GM21526 (cell line): ENCODE measurements at regions not wholly inside any gene's neighbourhood (a gene's known extent, or its start where the extent isn't known, plus 50 kb on each side); places are given as distances from the start of the nearest gene placed in this dataset.

Experiments used
- ATAC-seq: cut with Tn5 transposase; IDR thresholded peaks from one replicate; pipeline ENCODE4 v1.9.1; 2021; ENCODE audit warnings: moderate library complexity; ENCODE audit not compliant: unreplicated experiment, low FRiP score

DNA sequence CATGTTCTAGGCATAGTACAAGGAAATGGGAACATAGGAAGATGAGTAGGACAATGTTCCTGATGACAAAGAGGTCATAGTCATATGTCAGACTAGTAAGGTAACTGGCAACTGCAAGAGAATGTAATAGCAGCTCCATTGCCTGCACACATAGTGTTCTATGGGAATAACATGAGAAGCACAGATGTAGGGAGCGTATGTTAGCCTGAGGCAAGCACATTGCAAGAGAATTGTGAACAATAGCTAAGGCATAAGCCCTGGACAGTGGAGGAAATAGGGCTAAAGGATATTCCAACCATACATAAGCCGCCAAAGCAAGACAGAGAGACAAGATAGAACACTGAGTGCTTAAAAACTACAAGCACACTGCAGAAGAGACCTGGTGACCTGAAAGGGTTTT, 1017.0 kb upstream of the TENM4 start:
- ATAC-seq = no peak

DNA sequence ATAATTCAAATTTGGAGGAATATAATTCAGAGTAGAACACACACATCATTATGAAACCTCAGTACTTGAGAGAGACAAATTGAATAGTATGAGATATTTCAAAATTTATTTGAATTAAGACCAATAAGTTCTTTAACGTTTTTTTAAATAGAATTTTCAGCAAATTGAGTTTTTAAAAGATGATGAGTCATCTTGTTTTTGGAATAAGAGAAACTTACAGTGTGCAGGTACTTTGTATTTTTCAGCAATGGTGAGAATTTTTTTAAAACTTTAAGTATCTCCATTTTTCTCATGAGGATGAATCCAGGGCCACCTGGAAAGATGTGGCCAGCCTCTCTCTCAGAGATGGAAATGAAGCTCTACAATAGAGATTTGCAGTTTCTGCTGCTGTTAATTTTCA, 1015.0 kb upstream of the TENM4 start:
- no peak for ATAC-seq

GRCh38 chr11:80451105-80451504, 1010.3 kb upstream of the TENM4 start:
- no peak for ATAC-seq

- no peak for ATAC-seq
These were observed 1007.9 kb upstream of the TENM4 start for GRCh38 chr11:80448709-80449108.

DNA sequence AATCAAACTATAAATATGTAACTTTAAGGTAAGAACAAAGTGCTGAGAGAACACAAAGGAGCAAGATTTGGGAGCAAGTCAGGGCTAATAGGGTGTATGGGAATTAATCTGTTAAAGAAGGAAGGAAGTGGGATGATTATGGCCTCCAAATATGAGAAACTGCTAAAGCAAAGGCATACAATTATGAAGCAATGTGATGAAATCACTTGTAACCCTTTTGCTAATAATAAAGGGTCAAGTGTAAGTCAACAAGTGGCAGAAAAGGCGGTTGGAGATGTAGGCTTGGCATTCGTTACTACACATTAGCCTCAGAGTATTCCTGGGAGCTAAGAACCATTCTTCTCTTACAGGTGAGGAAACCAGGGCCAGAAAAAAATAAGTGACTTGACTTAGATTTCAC, 1002.3 kb upstream of the TENM4 start:
- ATAC-seq = no peak

GRCh38 chr11:80441821-80442220, 1001.0 kb upstream of the TENM4 start:
- ATAC-seq = no peak

DNA sequence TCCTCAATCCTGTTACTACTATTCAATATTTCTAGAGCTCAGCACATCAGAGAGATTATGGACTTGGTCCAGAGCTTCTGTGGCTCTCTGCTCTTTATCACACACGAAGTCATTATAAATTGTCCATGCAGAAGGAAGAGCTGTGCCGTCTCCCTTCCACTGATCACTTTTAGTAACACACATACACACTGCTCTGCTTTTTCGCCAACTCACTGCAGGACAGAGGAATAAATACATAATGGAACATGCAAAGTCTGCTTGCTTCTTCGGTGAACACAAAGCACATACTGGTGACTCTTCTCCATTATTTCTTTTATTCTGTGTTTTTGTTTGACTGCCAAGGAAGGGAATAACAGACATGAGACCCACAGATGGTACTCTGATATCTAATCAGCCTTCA, 1000.0 kb upstream of the TENM4 start:
- no peak for ATAC-seq

- ATAC-seq = no peak
These were observed 995.7 kb upstream of the TENM4 start for GRCh38 chr11:80436547-80436946.

DNA sequence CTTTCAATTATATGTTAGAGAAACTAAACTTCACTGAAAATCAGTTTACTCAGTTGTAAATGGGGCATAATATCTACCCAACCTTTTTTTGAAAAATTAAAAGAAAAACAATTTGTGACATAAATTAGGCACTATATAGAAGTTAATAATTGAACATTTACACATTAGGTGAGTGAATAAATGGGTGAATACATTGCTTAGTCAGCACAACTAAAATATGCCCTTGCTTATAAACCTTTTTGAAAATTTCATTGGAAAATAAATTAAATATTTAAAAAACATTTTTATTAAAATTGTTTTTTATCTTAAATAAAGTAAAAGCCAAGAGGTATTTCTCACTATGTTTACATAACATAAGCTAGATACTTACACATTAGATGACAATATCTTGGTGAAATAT, 994.5 kb upstream of the TENM4 start:
- ATAC-seq = no peak

DNA sequence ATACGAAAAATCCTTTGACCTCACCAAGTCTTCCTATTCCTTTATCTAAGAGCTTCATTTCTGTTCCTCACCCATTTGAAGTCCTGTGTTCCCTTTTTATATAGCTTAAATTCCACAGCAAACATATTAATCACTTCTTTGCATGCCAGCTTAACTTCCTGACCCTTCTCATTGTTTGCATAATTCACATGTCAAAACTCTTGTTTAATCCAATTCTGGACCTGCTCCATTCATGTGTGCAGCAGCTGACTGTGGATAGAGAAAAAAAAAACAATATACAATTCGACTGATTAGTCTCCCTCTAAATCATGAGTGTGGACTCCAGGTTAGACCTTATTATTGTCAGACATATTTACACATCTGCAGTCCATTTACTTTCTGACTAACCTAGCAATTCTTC, 991.2 kb upstream of the TENM4 start:
- no peak for ATAC-seq

DNA sequence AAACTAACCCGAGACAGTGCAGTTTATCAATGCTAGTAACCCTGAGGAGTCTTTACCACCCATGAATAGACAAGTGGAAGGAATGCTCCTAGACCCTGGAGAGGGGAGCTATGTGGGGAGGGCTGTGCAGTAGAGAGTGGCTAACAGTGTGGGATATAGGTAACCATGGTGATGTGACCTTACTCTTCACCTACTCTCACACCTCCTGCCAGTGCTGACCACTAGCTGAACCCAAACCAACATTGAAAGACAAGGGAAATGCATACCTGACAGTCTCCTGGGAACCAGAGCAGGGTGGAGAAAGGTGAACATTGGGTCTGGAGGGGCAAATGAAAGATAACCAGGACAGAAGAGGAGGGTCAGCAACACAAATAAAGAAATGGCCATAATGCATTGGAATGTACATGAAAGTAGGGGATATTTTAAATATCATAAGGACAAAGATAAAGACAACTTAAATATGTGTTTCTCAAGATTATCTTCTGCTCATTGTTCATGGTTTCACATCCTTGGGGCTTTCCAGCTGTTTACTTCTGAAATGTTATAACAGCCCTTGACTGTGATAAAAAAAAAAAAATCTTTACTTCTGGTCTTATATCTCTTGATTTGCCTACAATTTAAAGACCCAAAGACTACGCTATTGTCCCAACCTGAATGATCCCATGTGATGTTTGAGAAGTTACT, 983.3 kb upstream of the TENM4 start:
- ATAC-seq = no peak

- ATAC-seq = no peak
These were observed 979.5 kb upstream of the TENM4 start for GRCh38 chr11:80420374-80420773.

GRCh38 chr11:80417681-80418080, 976.9 kb upstream of the TENM4 start:
- ATAC-seq = no peak

DNA sequence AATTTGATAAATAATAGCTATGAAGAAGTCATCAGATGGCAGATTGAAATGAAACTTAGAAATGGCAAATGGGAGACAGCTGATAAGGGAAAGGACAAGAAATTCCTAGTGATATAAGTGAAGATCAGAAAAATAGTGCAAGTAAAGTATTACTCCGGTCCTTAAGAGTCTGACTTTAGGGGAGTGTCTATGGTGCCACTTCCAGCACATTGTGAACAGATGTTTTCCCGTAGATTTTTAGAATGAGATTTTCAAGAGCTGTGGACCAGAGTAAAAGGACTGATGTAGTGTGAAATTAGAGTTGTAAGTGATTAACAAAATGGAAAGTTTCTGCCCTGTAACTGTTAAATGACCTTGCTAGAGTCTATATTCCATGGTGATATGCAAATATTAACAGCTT, 974.8 kb upstream of the TENM4 start:
- no peak for ATAC-seq

DNA sequence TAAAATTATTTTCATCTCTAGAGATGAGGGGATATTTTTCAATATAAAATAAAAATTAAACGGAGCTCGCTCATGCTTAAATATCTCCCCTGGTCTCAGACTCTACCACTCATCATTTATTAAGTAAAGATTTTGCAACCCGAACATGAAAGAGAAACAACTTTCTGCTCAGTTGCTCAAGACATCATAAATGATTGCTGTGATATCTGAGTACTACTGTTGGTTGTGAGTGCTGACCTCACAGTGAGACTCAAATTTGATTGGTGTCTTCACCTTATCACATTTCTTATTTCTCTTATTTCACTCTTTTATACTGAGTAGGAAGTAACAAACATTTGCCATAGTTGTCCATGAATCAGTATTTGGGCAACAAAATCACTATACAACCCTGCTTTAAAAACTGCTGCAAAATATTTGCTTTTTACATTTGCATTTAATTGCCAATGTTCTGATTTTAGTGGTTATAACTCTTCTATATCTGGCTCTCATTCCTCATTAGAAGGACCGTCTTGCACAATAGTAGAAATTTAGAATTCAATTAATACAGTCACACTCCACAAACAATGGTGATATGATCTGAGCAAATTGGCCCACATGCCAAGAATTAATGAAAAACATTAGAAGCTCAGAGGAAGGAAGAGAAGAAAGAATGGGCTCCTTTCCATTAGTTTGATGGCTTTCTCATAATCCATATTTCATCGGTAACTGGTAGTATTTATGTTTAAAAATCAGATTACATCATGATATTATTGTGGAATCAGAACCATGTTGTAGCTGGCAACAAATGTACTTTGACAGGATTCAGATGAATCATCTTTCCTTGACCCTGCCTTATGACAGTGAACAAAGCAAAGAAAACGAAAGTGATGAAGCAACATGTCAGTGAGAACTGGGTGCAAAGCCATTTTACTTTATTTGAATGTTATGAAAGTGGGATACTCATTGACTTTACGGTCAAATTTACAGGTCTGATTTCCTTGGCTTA, 973.6 kb upstream of the TENM4 start:
- no peak for ATAC-seq

- no peak for ATAC-seq
These were observed 971.8 kb upstream of the TENM4 start for GRCh38 chr11:80412604-80413003.

DNA sequence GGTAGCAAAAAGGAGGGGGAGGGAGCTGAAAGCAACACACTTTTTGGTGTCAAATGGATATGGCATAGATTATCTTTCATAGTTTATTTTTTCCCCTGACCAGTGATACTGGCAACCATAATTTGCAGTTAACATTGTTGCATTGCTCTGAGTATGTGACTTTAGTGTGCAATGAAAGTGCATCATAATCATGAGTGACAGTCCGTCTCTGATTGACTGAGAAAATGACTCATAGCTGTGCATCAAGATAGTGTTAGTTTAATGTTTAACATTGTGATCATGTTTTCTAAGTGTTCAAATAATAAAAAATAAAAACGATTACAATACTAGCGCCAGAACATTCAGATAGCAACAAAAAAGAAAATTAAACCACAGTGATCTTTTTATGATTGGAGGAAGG, 952.4 kb upstream of the TENM4 start:
- no peak for ATAC-seq

DNA sequence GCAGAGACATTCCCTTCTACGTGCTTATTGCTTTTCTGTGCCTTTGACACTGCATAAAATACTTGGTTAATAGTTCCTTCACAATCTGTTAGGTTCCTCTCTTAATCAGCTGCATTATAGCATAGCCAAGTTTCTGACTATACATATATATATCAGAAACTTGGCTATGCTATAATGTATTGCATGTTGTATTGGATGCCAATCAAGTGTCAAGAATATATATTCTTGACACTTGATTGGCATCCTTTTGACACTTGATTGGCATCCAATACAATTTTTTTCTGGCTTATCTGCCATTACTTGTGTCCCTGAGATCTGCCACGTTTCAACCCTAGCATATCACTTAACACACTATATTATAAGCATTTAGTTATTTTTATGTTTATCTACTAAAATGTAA, 949.7 kb upstream of the TENM4 start:
- ATAC-seq = no peak

DNA sequence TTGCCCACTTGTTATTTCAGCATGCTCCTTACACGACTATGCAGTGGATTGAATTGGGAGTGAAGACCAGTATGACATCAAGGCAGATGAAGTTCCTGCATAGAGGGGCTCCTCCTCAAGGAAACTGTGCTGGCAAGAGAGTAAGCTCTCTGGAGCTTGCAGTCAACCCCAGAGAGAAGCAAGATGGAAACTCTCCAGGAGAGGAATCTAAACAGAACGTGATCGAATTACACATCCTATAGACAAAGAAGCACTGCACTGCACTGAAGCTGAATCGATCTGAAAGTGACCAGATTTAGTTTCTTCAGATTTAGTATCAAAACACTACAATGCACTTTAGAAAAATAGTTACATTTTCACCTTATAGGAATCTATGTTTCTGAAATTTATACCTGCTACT, 947.7 kb upstream of the TENM4 start:
- no peak for ATAC-seq

DNA sequence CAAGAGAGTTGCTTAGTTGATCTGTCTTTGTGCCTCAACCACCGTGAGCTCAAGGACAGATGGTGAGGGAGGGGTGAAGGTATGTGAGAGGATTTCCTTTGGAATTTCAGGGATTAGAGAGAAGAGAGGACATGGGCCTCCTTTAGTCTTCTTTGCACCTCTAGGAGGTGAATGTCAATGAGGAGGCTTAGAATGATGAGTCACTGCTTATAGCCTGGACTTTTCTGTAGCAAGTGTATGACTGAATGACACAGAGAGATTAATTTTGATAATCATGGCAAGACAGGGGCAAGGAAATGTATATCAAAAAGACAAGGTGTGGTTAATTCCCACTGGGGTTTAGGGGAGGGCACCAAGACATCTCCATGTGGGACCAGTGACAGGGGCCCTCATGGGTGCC, 947.3 kb upstream of the TENM4 start:
- no peak for ATAC-seq

- no peak for ATAC-seq
These were observed 942.8 kb upstream of the TENM4 start for GRCh38 chr11:80383655-80384054.
